Ishikawa (cell line): ENCODE measurements at regions not wholly inside any gene's neighbourhood (a gene's known extent, or its start where the extent isn't known, plus 50 kb on each side); places are given as distances from the start of the nearest gene placed in this dataset.

Experiments
- EP300 ChIP-seq: IDR thresholded peaks from 2 replicates; pipeline ENCODE4 v1.6.1; 2012; ENCODE audit warnings: borderline replicate concordance
- NFIC ChIP-seq: IDR thresholded peaks from 2 replicates; pipeline ENCODE4 v1.6.1; 2012
- TAF1 ChIP-seq: IDR thresholded peaks from 2 replicates; pipeline ENCODE4 v1.6.1; 2012; ENCODE audit warnings: low read depth, mild to moderate bottlenecking

GRCh38 chr1:88216441-88216840, 467.6 kb upstream of the PKN2 start:
- TF ChIP-seq NFIC: no peak
- TF ChIP-seq TAF1: no peak
- TF ChIP-seq EP300: no peak
